Adipocyte (in vitro differentiated cells): ENCODE measurements at regions not wholly inside any gene's neighbourhood (a gene's known extent, or its start where the extent isn't known, plus 50 kb on each side); places are given as distances from the start of the nearest gene placed in this dataset.
A peak's percentile ranks its signal among the peaks of the same experiment; 100 is the strongest.

Source experiments
- DNase-seq: peaks from one replicate; pipeline ENCODE4 v3.0.0-alpha.2; 2015; ENCODE audit warnings: low read depth
- H3K27me3 ChIP-seq: replicated peaks from 2 replicates; pipeline ENCODE4 v1.7.0; 2013; ENCODE audit warnings: mild to moderate bottlenecking, low read length, moderate library complexity; ENCODE audit not compliant: control insufficient read depth, insufficient read depth
- H3K36me3 ChIP-seq: 2 replicates; pipeline ENCODE4 v1.7.0; 2013; ENCODE audit warnings: low read length, mild to moderate bottlenecking, moderate library complexity; ENCODE audit not compliant: control insufficient read depth, insufficient read depth, severe bottlenecking
- H3K4me1 ChIP-seq: 2 replicates; pipeline ENCODE4 v1.7.0; 2013; ENCODE audit warnings: mild to moderate bottlenecking, low read length, moderate library complexity; ENCODE audit not compliant: control insufficient read depth, insufficient read depth
- H3K4me3 ChIP-seq: 2 replicates; pipeline ENCODE4 v1.7.0; 2013; ENCODE audit warnings: mild to moderate bottlenecking, low read length, moderate library complexity
- H3K9ac ChIP-seq: 2 replicates; pipeline ENCODE4 v1.7.0; 2013; ENCODE audit warnings: mild to moderate bottlenecking, low read length, moderate library complexity
- H3K9me3 ChIP-seq: 2 replicates; pipeline ENCODE4 v1.7.0; 2013; ENCODE audit warnings: mild to moderate bottlenecking, low read length, moderate library complexity; ENCODE audit not compliant: control insufficient read depth

- peak; percentile 69 for DNase-seq
Measured at GRCh38 chr3:177554895-177555759, 357.8 kb upstream of the TBL1XR1 start.

GRCh38 chr3:177557548-177557947, 360.3 kb upstream of the TBL1XR1 start:
- no peak overlapping the region for H3K4me3 ChIP-seq
- no peaks in the 10 kb centered on the region for H3K36me3 ChIP-seq
- H3K27me3 ChIP-seq = no peaks in the 10 kb centered on the region
- DNase-seq = no peak
- no peak overlapping the region for H3K9ac ChIP-seq
- H3K4me1 ChIP-seq = peaks cover 26% of the 10 kb centered on the region
- H3K9me3 ChIP-seq = no peaks in the 10 kb centered on the region

More at GRCh38 chr3:177554895-177555759, 357.8 kb upstream of the TBL1XR1 start:
- no peaks in the 10 kb centered on the region for H3K27me3 ChIP-seq
- H3K36me3 ChIP-seq = no peaks in the 10 kb centered on the region
- H3K4me1 ChIP-seq = peaks cover 28% of the 10 kb centered on the region
- H3K4me3 ChIP-seq = peak overlapping the region; percentile 51
- H3K9ac ChIP-seq = peak overlapping the region; percentile 28
- H3K9me3 ChIP-seq = no peaks in the 10 kb centered on the region

GRCh38 chr3:177561365-177561764, 364.1 kb upstream of the TBL1XR1 start:
- peaks cover 7% of the 10 kb centered on the region for H3K4me1 ChIP-seq
- H3K9ac ChIP-seq = no peak overlapping the region
- no peaks in the 10 kb centered on the region for H3K36me3 ChIP-seq
- H3K27me3 ChIP-seq = no peaks in the 10 kb centered on the region
- no peak overlapping the region for H3K4me3 ChIP-seq
- DNase-seq = no peak
- no peaks in the 10 kb centered on the region for H3K9me3 ChIP-seq

- Histone ChIP-seq H3K9ac (no peak overlapping the region), H3K4me3 (no peak overlapping the region), H3K4me1 (peaks cover 7% of the 10 kb centered on the region), H3K9me3 (no peaks in the 10 kb centered on the region), H3K27me3 (no peaks in the 10 kb centered on the region), H3K36me3 (no peaks in the 10 kb centered on the region)
- no peak for DNase-seq
Measured at GRCh38 chr3:177561769-177562392, 364.6 kb upstream of the TBL1XR1 start.

- H3K36me3 ChIP-seq = no peaks in the 10 kb centered on the region
- H3K9ac ChIP-seq = no peak overlapping the region
- peaks cover 7% of the 10 kb centered on the region for H3K4me1 ChIP-seq
- H3K4me3 ChIP-seq = no peak overlapping the region
- no peaks in the 10 kb centered on the region for H3K9me3 ChIP-seq
- DNase-seq = peak; percentile 48
- H3K27me3 ChIP-seq = no peaks in the 10 kb centered on the region
Measured at GRCh38 chr3:177563243-177563780, 366.0 kb upstream of the TBL1XR1 start.

GRCh38 chr3:177563792-177564191, 366.5 kb upstream of the TBL1XR1 start:
- no peak overlapping the region for H3K4me3 ChIP-seq
- H3K4me1 ChIP-seq = peaks cover 7% of the 10 kb centered on the region
- H3K27me3 ChIP-seq = no peaks in the 10 kb centered on the region
- H3K9ac ChIP-seq = no peak overlapping the region
- DNase-seq = no peak
- no peaks in the 10 kb centered on the region for H3K36me3 ChIP-seq
- no peaks in the 10 kb centered on the region for H3K9me3 ChIP-seq

GRCh38 chr3:177565981-177566380, 368.7 kb upstream of the TBL1XR1 start:
- Histone ChIP-seq H3K4me1 (peaks cover 11% of the 10 kb centered on the region), H3K36me3 (no peaks in the 10 kb centered on the region), H3K27me3 (no peaks in the 10 kb centered on the region), H3K4me3 (no peak overlapping the region), H3K9me3 (no peaks in the 10 kb centered on the region), H3K9ac (no peak overlapping the region)
- DNase-seq = no peak

GRCh38 chr3:177567833-177568232, 370.6 kb upstream of the TBL1XR1 start:
- H3K27me3 ChIP-seq = no peaks in the 10 kb centered on the region
- H3K36me3 ChIP-seq = no peaks in the 10 kb centered on the region
- DNase-seq = no peak
- no peak overlapping the region for H3K4me3 ChIP-seq
- H3K9ac ChIP-seq = no peak overlapping the region
- H3K9me3 ChIP-seq = no peaks in the 10 kb centered on the region
- H3K4me1 ChIP-seq = peaks cover 11% of the 10 kb centered on the region

- Histone ChIP-seq H3K4me1 (peaks cover 4% of the 10 kb centered on the region), H3K27me3 (no peaks in the 10 kb centered on the region), H3K4me3 (no peak overlapping the region), H3K9me3 (no peaks in the 10 kb centered on the region), H3K9ac (no peak overlapping the region), H3K36me3 (no peaks in the 10 kb centered on the region)
- no peak for DNase-seq
Measured at GRCh38 chr3:177569193-177569592, 371.9 kb upstream of the TBL1XR1 start.

GRCh38 chr3:177569875-177570657, 372.8 kb upstream of the TBL1XR1 start:
- Histone ChIP-seq H3K4me1 (peaks cover 4% of the 10 kb centered on the region), H3K9me3 (no peaks in the 10 kb centered on the region), H3K4me3 (no peak overlapping the region), H3K9ac (no peak overlapping the region), H3K36me3 (no peaks in the 10 kb centered on the region), H3K27me3 (no peaks in the 10 kb centered on the region)
- DNase-seq = no peak
